Gastrocnemius medialis (tissue), 4 donors: ENCODE measurements at regions not wholly inside any gene's neighbourhood (a gene's known extent, or its start where the extent isn't known, plus 50 kb on each side); places are given as distances from the start of the nearest gene placed in this dataset.

Experiments used
- ATAC-seq, 2 donors: fragments of 150-250 bp; one replicate each; pipeline ENCODE4 v1.9.1; 2016
- DNase-seq, 2 donors: peaks; one replicate each; pipeline ENCODE4 v3.0.0-alpha.2; 2019
- H3K27ac ChIP-seq, 4 donors: fragments of 200-600 bp; sonication (generic); 1 replicate in 1 of 4; 2 replicates in 3 of 4; pipeline ENCODE4 v1.5.1; 2016 to 2018; ENCODE audit warnings: mild to moderate bottlenecking in 2 of 4, moderate library complexity in 1 of 4
- H3K27me3 ChIP-seq, 3 donors: fragments of 200-600 bp; sonication (generic) in 2 of 3; 1 replicate in 1 of 3; 2 replicates in 2 of 3; pipeline versions ENCODE4 v1.5.1 to v1.6.0; 2016 to 2019; ENCODE audit warnings: mild to moderate bottlenecking in 1 of 3, moderate library complexity in 1 of 3
- H3K36me3 ChIP-seq, 2 donors: fragments of 200-600 bp; sonication (generic) in 1 of 2; one replicate each; pipeline ENCODE4 v1.5.1; 2017 to 2018
- H3K4me1 ChIP-seq, 2 donors: fragments of 200-600 bp; sonication (generic) in 1 of 2; one replicate each; pipeline ENCODE4 v1.5.1; 2016 to 2017; ENCODE audit warnings: mild to moderate bottlenecking in 2 of 2
- H3K4me3 ChIP-seq, 4 donors: fragments of 200-600 bp; sonication (generic) in 3 of 4; 1 replicate in 1 of 4; 2 replicates in 3 of 4; pipeline ENCODE4 v1.5.1; 2016 to 2019; ENCODE audit warnings: mild to moderate bottlenecking in 2 of 4
- H3K9me3 ChIP-seq, 3 donors: fragments of 200-600 bp; sonication (generic) in 2 of 3; 1 replicate in 1 of 3; 2 replicates in 2 of 3; pipeline ENCODE4 v1.5.1; 2016 to 2019
- CTCF ChIP-seq, 5 experiments: fragments of 450-650 bp in 3 of 5; fragments of 200-600 bp in 2 of 5; sonication (generic) in 2 of 5; IDR thresholded peaks in 4 of 5; conservative IDR thresholded peaks in 1 of 5; 1 replicate in 4 of 5; 2 replicates in 1 of 5; pipeline ENCODE4 v1.5.1; 2016 to 2019; ENCODE audit warnings: antibody characterized with exemption in 5 of 5, mild to moderate bottlenecking in 3 of 5, moderate library complexity in 3 of 5
- POLR2A ChIP-seq, 2 donors: fragments of 450-650 bp; IDR thresholded peaks; one replicate each; pipeline ENCODE4 v1.6.1; 2017; ENCODE audit warnings: antibody characterized with exemption in 2 of 2, mild to moderate bottlenecking in 2 of 2, moderate library complexity in 2 of 2
- in situ Hi-C, 4 donors: fragments of 200-750 bp; cut with MboI; loops; one replicate each; pipeline versions ENCODE4 v1.15.0 to v1.8.0; 2017; ENCODE audit warnings: low sequenced_read_pairs in 4 of 4
- intact Hi-C: fragments of 100-400 bp; cut with DNase I; formaldehyde crosslinking; loops from one replicate; pipeline ENCODE4 v1.15.1; 2023; ENCODE audit warnings: low total_unique reads

- Histone ChIP-seq H3K9me3 (no peaks in the 10 kb centered on the region), H3K27ac (no peak overlapping the region), H3K4me3 (no peak overlapping the region), H3K27me3 (peaks cover 0 to 3% (median 2%) of the 10 kb centered on the region in 3 donors), H3K4me1 (no peaks in the 10 kb centered on the region), H3K36me3 (no peaks in the 10 kb centered on the region)
- TF ChIP-seq CTCF (IDR thresholded peaks at IDR 0.05 in 4 of 5, conservative IDR thresholded peaks at IDR 0.05 in 1 of 5), result no peak
- TF ChIP-seq POLR2A (IDR thresholded peaks at IDR 0.05), result no peak
- DNase-seq, result no peak
- in situ Hi-C loops (no loop called here), intact Hi-C loops (no loop called here)
- ATAC-seq, result no peak
Observed at GRCh38 chr6:40077736-40078135, 143.5 kb upstream of the MOCS1 start.

GRCh38 chr6:40077315-40077714 is 143.1 kb upstream of the MOCS1 start:
- Histone ChIP-seq H3K9me3 (no peaks in the 10 kb centered on the region), H3K4me1 (no peaks in the 10 kb centered on the region), H3K27ac (no peak overlapping the region), H3K36me3 (no peaks in the 10 kb centered on the region), H3K4me3 (no peak overlapping the region), H3K27me3 (peaks cover 0 to 3% (median 2%) of the 10 kb centered on the region in 3 donors)
- ATAC-seq (no peak), DNase-seq (no peak)
- in situ Hi-C loops, result no loop called here
- no peak for TF ChIP-seq POLR2A (IDR thresholded peaks at IDR 0.05)
- TF ChIP-seq CTCF (IDR thresholded peaks at IDR 0.05 in 4 of 5, conservative IDR thresholded peaks at IDR 0.05 in 1 of 5), result no peak
- intact Hi-C loops, result no loop called here

- TF ChIP-seq CTCF (IDR thresholded peaks at IDR 0.05 in 4 of 5, conservative IDR thresholded peaks at IDR 0.05 in 1 of 5) (no peak), POLR2A (IDR thresholded peaks at IDR 0.05) (no peak)
- H3K4me3 ChIP-seq, result no peak overlapping the region
- intact Hi-C loops (no loop called here), in situ Hi-C loops (no loop called here)
- DNase-seq, result no peak
- H3K4me1 ChIP-seq, result no peaks in the 10 kb centered on the region
- H3K27ac ChIP-seq, result no peak overlapping the region
- H3K27me3 ChIP-seq, result peaks cover 0 to 3% (median 2%) of the 10 kb centered on the region in 3 donors
- H3K9me3 ChIP-seq, result no peaks in the 10 kb centered on the region
- H3K36me3 ChIP-seq, result no peaks in the 10 kb centered on the region
- ATAC-seq, result no peak
Observed at GRCh38 chr6:40075056-40075590, 140.9 kb upstream of the MOCS1 start.

GRCh38 chr6:40074306-40075055 is 140.2 kb upstream of the MOCS1 start:
- DNase-seq (no peak), ATAC-seq (no peak)
- Histone ChIP-seq H3K27me3 (peaks cover 0 to 3% (median 0%) of the 10 kb centered on the region in 3 donors), H3K27ac (no peak overlapping the region), H3K4me1 (no peaks in the 10 kb centered on the region), H3K4me3 (no peak overlapping the region), H3K36me3 (no peaks in the 10 kb centered on the region), H3K9me3 (no peaks in the 10 kb centered on the region)
- TF ChIP-seq CTCF (IDR thresholded peaks at IDR 0.05 in 4 of 5, conservative IDR thresholded peaks at IDR 0.05 in 1 of 5), result no peak
- TF ChIP-seq POLR2A (IDR thresholded peaks at IDR 0.05), result no peak
- in situ Hi-C loops (no loop called here), intact Hi-C loops (no loop called here)
